ENCODE measurements at regions not wholly inside any gene's neighbourhood (a gene's known extent, or its start where the extent isn't known, plus 50 kb on each side); places are given as distances from the start of the nearest gene placed in this dataset.

DNA sequence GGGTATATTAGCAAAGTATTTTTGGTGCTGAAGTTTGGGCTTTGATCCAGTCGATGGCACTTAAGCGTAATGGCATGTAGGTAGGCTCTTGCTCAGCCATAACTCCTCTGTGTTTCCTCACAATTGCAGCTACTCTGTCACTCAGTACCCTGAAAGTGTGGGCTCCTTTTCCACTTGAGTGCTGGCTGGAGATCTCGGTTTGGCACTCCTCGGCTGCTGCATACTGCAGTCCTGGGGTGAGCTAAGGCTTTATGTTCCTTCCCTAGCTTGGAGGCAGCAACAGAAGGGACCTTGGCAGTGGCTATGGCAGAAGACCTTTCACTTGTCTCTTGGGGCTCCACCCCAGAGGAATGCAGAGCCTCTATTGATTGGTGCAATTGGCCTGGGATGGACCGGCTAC is 106.7 kb upstream of the GRXCR1 start:
- no peak for TF ChIP-seq EZH2 (IDR thresholded peaks at IDR 0.05; ENCODE audit: borderline replicate concordance, insufficient read depth, low read depth, low read length, poor library complexity, severe bottlenecking)
- TF ChIP-seq, protein P1, sequence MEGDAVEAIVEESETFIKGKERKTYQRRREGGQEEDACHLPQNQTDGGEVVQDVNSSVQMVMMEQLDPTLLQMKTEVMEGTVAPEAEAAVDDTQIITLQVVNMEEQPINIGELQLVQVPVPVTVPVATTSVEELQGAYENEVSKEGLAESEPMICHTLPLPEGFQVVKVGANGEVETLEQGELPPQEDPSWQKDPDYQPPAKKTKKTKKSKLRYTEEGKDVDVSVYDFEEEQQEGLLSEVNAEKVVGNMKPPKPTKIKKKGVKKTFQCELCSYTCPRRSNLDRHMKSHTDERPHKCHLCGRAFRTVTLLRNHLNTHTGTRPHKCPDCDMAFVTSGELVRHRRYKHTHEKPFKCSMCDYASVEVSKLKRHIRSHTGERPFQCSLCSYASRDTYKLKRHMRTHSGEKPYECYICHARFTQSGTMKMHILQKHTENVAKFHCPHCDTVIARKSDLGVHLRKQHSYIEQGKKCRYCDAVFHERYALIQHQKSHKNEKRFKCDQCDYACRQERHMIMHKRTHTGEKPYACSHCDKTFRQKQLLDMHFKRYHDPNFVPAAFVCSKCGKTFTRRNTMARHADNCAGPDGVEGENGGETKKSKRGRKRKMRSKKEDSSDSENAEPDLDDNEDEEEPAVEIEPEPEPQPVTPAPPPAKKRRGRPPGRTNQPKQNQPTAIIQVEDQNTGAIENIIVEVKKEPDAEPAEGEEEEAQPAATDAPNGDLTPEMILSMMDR (IDR thresholded peaks at IDR 0.05) = no peak

All from B cell (primary cell).